ENCODE measurements at regions not wholly inside any gene's neighbourhood (a gene's known extent, or its start where the extent isn't known, plus 50 kb on each side); places are given as distances from the start of the nearest gene placed in this dataset.

GRCh38 chr2:37816036-37816435 is 109.1 kb upstream of the RMDN2 start:
- ATAC-seq (ENCODE audit: low FRiP score) (no peak), DNase-seq (ENCODE audit: low spot score) (no peak)

GRCh38 chr2:37816686-37817085 is 108.4 kb upstream of the RMDN2 start:
- ATAC-seq (ENCODE audit: low FRiP score) (no peak), DNase-seq (ENCODE audit: low spot score) (no peak)
- no peak for TF ChIP-seq CTCF (IDR thresholded peaks at IDR 0.05)

More at GRCh38 chr2:37816036-37816435, 109.1 kb upstream of the RMDN2 start:
- TF ChIP-seq CTCF (IDR thresholded peaks at IDR 0.05), result no peak

- TF ChIP-seq CTCF (IDR thresholded peaks at IDR 0.05), result no peak
- no peak for ATAC-seq (ENCODE audit: low FRiP score)
Observed at GRCh38 chr2:37819186-37819585, 105.9 kb upstream of the RMDN2 start.

GRCh38 chr2:37820471-37820986 is 104.6 kb upstream of the RMDN2 start:
- ATAC-seq (ENCODE audit: low FRiP score), result no peak

More at GRCh38 chr2:37819186-37819585, 105.9 kb upstream of the RMDN2 start:
- no peak for DNase-seq (ENCODE audit: low spot score)

GRCh38 chr2:37825586-37825985 is 99.5 kb upstream of the RMDN2 start:
- ATAC-seq (ENCODE audit: low FRiP score), result no peak
- no peak for TF ChIP-seq CTCF (IDR thresholded peaks at IDR 0.05)
- no peak for DNase-seq (ENCODE audit: low spot score)

More at GRCh38 chr2:37820471-37820986, 104.6 kb upstream of the RMDN2 start:
- DNase-seq (ENCODE audit: low spot score), result no peak
- no peak for TF ChIP-seq CTCF (IDR thresholded peaks at IDR 0.05)

GRCh38 chr2:37826611-37827010 is 98.5 kb upstream of the RMDN2 start:
- TF ChIP-seq CTCF (IDR thresholded peaks at IDR 0.05), result no peak
- no peak for DNase-seq (ENCODE audit: low spot score)
- no peak for ATAC-seq (ENCODE audit: low FRiP score)

- no peak for TF ChIP-seq CTCF (IDR thresholded peaks at IDR 0.05)
- DNase-seq (ENCODE audit: low spot score), result no peak
- no peak for ATAC-seq (ENCODE audit: low FRiP score)
Observed at GRCh38 chr2:37827455-37827854, 97.6 kb upstream of the RMDN2 start.
